HepG2 (cell line): ENCODE measurements at regions not wholly inside any gene's neighbourhood (a gene's known extent, or its start where the extent isn't known, plus 50 kb on each side); places are given as distances from the start of the nearest gene placed in this dataset.

Source experiments
- JARID2 ChIP-seq: sonication (generic); formaldehyde crosslinking; IDR thresholded peaks from 2 replicates; pipeline ENCODE4 v1.8.1; 2023; ENCODE audit warnings: missing genetic modification reagents, inconsistent platforms; ENCODE audit not compliant: insufficient replicate concordance
- ZNF337 ChIP-seq: sonication (generic); formaldehyde crosslinking; IDR thresholded peaks from 2 replicates; pipeline ENCODE4 v1.5.1; 2020; ENCODE audit warnings: missing genetic modification reagents, low read depth, mild to moderate bottlenecking, borderline replicate concordance
- ZNF446 ChIP-seq: sonication (generic); formaldehyde crosslinking; IDR thresholded peaks from 2 replicates; pipeline ENCODE4 v1.5.0; 2020; ENCODE audit warnings: mild to moderate bottlenecking, missing genetic modification reagents
- TF ChIP-seq, protein P1 (sequence below): IDR thresholded peaks from 2 replicates; pipeline ENCODE4 v1.4.0; 2020; ENCODE audit warnings: mild to moderate bottlenecking, missing genetic modification reagents
- TF ChIP-seq, protein P2 (sequence below): sonication (generic); formaldehyde crosslinking; IDR thresholded peaks from 2 replicates; pipeline ENCODE4 v1.8.1; 2023; ENCODE audit warnings: mild to moderate bottlenecking, missing genetic modification reagents, borderline replicate concordance
- TF ChIP-seq, protein P3 (sequence below): sonication (generic); formaldehyde crosslinking; IDR thresholded peaks from 2 replicates; pipeline ENCODE4 v1.4.0; 2020; ENCODE audit warnings: mild to moderate bottlenecking, missing genetic modification reagents
- TF ChIP-seq, protein P4 (sequence below): sonication (generic); formaldehyde crosslinking; IDR thresholded peaks from 2 replicates; pipeline ENCODE4 v1.4.0; 2020; ENCODE audit warnings: mild to moderate bottlenecking, low read depth, missing genetic modification reagents
- TF ChIP-seq, protein P5 (sequence below): sonication (generic); formaldehyde crosslinking; IDR thresholded peaks from 2 replicates; pipeline ENCODE4 v1.8.0; 2022; ENCODE audit warnings: mild to moderate bottlenecking, missing genetic modification reagents, moderate library complexity
- TF ChIP-seq, protein P6 (sequence below): sonication (generic); formaldehyde crosslinking; IDR thresholded peaks from 2 replicates; pipeline ENCODE4 v1.4.0; 2020; ENCODE audit warnings: missing genetic modification reagents

DNA sequence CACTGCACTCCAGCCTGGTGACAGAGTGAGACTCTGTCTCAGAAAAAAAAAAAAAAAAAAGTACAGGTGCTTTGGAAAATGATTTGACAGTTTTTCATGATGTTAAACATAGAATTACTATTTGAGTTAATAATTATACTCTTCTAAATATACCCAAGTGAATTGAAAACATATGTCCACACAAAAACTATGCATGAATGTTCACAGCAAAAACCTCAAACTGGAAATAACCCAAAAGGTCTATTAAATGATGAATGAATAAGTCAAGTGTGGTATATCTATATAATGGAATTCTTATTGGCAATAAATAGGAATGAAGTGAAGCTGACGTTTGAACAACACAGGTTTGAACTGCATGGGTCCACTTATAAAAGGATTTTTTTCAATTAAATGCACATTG lies 207.2 kb upstream of the DAB2 start (continued):
- TF ChIP-seq, protein P1, sequence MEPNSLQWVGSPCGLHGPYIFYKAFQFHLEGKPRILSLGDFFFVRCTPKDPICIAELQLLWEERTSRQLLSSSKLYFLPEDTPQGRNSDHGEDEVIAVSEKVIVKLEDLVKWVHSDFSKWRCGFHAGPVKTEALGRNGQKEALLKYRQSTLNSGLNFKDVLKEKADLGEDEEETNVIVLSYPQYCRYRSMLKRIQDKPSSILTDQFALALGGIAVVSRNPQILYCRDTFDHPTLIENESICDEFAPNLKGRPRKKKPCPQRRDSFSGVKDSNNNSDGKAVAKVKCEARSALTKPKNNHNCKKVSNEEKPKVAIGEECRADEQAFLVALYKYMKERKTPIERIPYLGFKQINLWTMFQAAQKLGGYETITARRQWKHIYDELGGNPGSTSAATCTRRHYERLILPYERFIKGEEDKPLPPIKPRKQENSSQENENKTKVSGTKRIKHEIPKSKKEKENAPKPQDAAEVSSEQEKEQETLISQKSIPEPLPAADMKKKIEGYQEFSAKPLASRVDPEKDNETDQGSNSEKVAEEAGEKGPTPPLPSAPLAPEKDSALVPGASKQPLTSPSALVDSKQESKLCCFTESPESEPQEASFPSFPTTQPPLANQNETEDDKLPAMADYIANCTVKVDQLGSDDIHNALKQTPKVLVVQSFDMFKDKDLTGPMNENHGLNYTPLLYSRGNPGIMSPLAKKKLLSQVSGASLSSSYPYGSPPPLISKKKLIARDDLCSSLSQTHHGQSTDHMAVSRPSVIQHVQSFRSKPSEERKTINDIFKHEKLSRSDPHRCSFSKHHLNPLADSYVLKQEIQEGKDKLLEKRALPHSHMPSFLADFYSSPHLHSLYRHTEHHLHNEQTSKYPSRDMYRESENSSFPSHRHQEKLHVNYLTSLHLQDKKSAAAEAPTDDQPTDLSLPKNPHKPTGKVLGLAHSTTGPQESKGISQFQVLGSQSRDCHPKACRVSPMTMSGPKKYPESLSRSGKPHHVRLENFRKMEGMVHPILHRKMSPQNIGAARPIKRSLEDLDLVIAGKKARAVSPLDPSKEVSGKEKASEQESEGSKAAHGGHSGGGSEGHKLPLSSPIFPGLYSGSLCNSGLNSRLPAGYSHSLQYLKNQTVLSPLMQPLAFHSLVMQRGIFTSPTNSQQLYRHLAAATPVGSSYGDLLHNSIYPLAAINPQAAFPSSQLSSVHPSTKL: no peak
- TF ChIP-seq ZNF446 (CRISPR knock-in tag) (no peak), ZNF337 (CRISPR knock-in tag) (no peak), JARID2 (no peak)
- TF ChIP-seq, protein P2, sequence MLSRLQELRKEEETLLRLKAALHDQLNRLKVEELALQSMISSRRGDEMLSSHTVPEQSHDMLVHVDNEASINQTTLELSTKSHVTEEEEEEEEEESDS: no peak
- TF ChIP-seq, protein P3, sequence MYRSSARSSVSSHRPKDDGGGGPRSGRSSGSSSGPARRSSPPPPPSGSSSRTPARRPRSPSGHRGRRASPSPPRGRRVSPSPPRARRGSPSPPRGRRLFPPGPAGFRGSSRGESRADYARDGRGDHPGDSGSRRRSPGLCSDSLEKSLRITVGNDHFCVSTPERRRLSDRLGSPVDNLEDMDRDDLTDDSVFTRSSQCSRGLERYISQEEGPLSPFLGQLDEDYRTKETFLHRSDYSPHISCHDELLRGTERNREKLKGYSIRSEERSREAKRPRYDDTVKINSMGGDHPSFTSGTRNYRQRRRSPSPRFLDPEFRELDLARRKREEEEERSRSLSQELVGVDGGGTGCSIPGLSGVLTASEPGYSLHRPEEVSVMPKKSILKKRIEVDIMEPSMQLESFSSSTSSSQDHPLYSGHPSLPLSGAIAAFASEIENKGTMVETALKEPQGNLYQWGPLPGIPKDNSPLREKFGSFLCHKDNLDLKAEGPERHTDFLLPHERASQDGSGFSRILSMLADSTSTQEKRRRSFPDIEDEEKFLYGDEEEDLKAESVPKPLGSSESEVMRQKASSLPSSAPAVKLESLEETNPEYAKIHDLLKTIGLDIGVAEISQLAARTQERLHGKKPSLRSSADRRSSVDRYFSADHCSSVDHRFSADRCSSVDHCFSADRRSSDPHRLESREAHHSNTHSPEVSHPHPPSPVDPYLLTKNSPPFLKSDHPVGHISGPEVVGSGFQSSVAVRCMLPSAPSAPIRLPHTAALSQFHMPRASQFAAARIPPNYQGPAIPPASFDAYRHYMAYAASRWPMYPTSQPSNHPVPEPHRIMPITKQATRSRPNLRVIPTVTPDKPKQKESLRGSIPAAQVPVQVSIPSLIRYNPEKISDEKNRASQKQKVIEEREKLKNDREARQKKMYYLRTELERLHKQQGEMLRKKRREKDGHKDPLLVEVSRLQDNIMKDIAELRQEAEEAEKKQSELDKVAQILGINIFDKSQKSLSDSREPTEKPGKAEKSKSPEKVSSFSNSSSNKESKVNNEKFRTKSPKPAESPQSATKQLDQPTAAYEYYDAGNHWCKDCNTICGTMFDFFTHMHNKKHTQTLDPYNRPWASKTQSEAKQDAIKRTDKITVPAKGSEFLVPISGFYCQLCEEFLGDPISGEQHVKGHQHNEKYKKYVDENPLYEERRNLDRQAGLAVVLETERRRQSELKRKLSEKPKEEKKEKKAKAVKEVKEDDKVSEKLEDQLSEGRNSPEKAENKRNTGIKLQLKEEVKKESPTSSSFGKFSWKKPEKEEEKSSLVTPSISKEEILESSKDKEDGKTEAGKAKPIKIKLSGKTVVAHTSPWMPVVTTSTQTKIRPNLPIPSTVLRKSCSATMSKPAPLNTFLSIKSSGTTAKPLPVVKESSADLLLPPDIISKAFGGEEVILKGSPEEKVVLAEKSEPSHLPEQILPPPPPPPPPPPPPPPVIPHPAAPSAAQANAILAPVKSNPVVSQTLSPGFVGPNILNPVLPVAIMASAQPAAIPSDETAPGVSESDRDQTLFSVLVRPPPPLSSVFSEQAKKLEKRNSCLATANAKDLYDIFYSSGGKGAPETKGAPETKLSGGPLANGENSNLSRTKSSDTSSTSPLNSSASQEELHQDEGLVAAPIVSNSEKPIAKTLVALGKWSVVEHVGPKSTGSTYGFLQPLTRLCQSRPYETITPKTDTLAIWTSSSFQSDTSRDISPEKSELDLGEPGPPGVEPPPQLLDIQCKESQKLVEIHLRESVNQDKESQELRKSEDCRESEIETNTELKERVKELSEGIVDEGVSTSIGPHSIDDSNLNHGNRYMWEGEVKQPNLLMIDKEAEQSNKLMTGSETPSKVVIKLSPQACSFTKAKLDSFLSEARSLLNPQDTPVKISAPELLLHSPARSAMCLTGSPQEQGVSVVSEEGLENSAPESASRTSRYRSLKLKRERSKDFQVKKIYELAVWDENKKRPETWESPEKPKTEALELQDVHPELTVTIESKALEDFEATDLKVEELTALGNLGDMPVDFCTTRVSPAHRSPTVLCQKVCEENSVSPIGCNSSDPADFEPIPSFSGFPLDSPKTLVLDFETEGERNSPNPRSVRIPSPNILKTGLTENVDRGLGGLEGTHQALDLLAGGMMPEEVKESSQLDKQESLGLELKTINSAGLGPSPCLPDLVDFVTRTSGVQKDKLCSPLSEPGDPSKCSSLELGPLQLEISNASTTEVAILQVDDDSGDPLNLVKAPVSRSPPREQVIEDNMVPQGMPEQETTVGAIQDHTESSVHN (CRISPR knock-in tag): no peak
- TF ChIP-seq, protein P4, sequence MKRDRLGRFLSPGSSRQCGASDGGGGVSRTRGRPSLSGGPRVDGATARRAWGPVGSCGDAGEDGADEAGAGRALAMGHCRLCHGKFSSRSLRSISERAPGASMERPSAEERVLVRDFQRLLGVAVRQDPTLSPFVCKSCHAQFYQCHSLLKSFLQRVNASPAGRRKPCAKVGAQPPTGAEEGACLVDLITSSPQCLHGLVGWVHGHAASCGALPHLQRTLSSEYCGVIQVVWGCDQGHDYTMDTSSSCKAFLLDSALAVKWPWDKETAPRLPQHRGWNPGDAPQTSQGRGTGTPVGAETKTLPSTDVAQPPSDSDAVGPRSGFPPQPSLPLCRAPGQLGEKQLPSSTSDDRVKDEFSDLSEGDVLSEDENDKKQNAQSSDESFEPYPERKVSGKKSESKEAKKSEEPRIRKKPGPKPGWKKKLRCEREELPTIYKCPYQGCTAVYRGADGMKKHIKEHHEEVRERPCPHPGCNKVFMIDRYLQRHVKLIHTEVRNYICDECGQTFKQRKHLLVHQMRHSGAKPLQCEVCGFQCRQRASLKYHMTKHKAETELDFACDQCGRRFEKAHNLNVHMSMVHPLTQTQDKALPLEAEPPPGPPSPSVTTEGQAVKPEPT (CRISPR knock-in tag): no peak
- TF ChIP-seq, protein P5, sequence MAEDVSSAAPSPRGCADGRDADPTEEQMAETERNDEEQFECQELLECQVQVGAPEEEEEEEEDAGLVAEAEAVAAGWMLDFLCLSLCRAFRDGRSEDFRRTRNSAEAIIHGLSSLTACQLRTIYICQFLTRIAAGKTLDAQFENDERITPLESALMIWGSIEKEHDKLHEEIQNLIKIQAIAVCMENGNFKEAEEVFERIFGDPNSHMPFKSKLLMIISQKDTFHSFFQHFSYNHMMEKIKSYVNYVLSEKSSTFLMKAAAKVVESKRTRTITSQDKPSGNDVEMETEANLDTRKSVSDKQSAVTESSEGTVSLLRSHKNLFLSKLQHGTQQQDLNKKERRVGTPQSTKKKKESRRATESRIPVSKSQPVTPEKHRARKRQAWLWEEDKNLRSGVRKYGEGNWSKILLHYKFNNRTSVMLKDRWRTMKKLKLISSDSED (CRISPR knock-in tag): no peak
- TF ChIP-seq, protein P6, sequence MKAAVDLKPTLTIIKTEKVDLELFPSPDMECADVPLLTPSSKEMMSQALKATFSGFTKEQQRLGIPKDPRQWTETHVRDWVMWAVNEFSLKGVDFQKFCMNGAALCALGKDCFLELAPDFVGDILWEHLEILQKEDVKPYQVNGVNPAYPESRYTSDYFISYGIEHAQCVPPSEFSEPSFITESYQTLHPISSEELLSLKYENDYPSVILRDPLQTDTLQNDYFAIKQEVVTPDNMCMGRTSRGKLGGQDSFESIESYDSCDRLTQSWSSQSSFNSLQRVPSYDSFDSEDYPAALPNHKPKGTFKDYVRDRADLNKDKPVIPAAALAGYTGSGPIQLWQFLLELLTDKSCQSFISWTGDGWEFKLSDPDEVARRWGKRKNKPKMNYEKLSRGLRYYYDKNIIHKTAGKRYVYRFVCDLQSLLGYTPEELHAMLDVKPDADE: no peak
